PC-3 (cell line): ENCODE measurements at regions not wholly inside any gene's neighbourhood (a gene's known extent, or its start where the extent isn't known, plus 50 kb on each side); places are given as distances from the start of the nearest gene placed in this dataset.

Source experiments
- ATAC-seq: fragments of 200-7000 bp; cut with Tn5 transposase; 2 replicates; pipeline ENCODE4 v1.9.1; 2020; ENCODE audit warnings: mild to moderate bottlenecking, moderate library complexity
- BruUV-seq: library from RNA; stranded (reverse); fragments of 400-500 nt; replicated peaks from 2 replicates; lab custom pipeline; 2021; lab: Mats Ljungman, UMichigan
- CTCF ChIA-PET: fragments of 300-600 bp; sonication (Branson Sonifier 250); formaldehyde crosslinking; loops from one replicate; lab custom pipeline; 2022; ENCODE audit warnings: antibody characterized with exemption; lab: Charles Lee
- POLR2A ChIA-PET: fragments of 300-600 bp; sonication (Branson Sonifier 250); formaldehyde crosslinking; loops from one replicate; lab custom pipeline; 2022; ENCODE audit warnings: antibody characterized with exemption; ENCODE audit not compliant: unreplicated experiment; lab: Charles Lee
- DNase-seq: peaks from one replicate; pipeline ENCODE4 v3.0.0-alpha.2; 2015
- H2AFZ ChIP-seq: fragments of 300-600 bp; sonication (generic); 2 replicates; pipeline ENCODE4 v1.6.0; 2016; ENCODE audit warnings: antibody characterized with exemption, low read length
- H3F3A ChIP-seq: fragments of 300-600 bp; sonication (generic); one replicate; pipeline ENCODE4 v1.6.0; 2017; ENCODE audit warnings: antibody characterized with exemption, low read length, control low read depth, mild to moderate bottlenecking; ENCODE audit not compliant: unreplicated experiment
- H3K27ac ChIP-seq: fragments of 300-600 bp; sonication (generic); 2 replicates; pipeline ENCODE4 v1.5.1; 2016; ENCODE audit warnings: mild to moderate bottlenecking, low read length
- H3K27me3 ChIP-seq: fragments of 300-600 bp; sonication (generic); 2 replicates; pipeline ENCODE4 v1.6.1; 2016; ENCODE audit warnings: low read length, mixed read lengths
- H3K36me3 ChIP-seq: fragments of 300-600 bp; sonication (generic); 2 replicates; pipeline ENCODE4 v1.6.1; 2016; ENCODE audit warnings: low read depth, mixed run types, low read length, mixed read lengths
- H3K4me1 ChIP-seq: fragments of 300-600 bp; sonication (generic); 2 replicates; pipeline ENCODE4 v1.5.1; 2016; ENCODE audit warnings: low read length; ENCODE audit not compliant: insufficient read depth
- H3K4me2 ChIP-seq: fragments of 300-600 bp; sonication (generic); 2 replicates; pipeline ENCODE4 v1.6.0; 2016; ENCODE audit warnings: low read length
- H3K4me3 ChIP-seq: fragments of 300-600 bp; sonication (generic); 2 replicates; pipeline ENCODE4 v1.5.1; 2016; ENCODE audit warnings: mild to moderate bottlenecking, low read length, mixed read lengths
- H3K79me2 ChIP-seq: fragments of 300-600 bp; sonication (generic); 2 replicates; pipeline ENCODE4 v1.6.1; 2017; ENCODE audit warnings: low read length, mixed read lengths
- H3K9ac ChIP-seq: fragments of 300-600 bp; sonication (generic); 2 replicates; pipeline ENCODE4 v1.6.0; 2016; ENCODE audit warnings: mild to moderate bottlenecking, low read length
- H3K9me2 ChIP-seq: fragments of 300-600 bp; sonication (generic); replicated peaks from 2 replicates; pipeline ENCODE4 v1.6.1; 2016; ENCODE audit warnings: mixed run types, low read length, mixed read lengths
- H3K9me3 ChIP-seq: fragments of 300-600 bp; sonication (generic); 2 replicates; pipeline ENCODE4 v1.6.1; 2016; ENCODE audit warnings: low read length, mixed read lengths
- H4K20me1 ChIP-seq: fragments of 300-600 bp; sonication (generic); 2 replicates; pipeline ENCODE4 v1.6.1; 2016; ENCODE audit warnings: low read length, mixed read lengths
- CTCF ChIP-seq: fragments of 300-600 bp; sonication (generic); conservative IDR thresholded peaks from 2 replicates; pipeline ENCODE4 v1.5.1; 2017; ENCODE audit warnings: antibody characterized with exemption, low read depth, mild to moderate bottlenecking, low read length
- EZH2 ChIP-seq: fragments of 300-600 bp; sonication (generic); IDR thresholded peaks from one replicate; pipeline ENCODE4 v1.6.1; 2017; ENCODE audit warnings: antibody characterized with exemption, mild to moderate bottlenecking, low read length; ENCODE audit not compliant: unreplicated experiment
- EZH2phosphoT487 ChIP-seq: fragments of 300-600 bp; sonication (generic); IDR thresholded peaks from 2 replicates; pipeline ENCODE4 v1.6.1; 2018; ENCODE audit warnings: mild to moderate bottlenecking, antibody characterized with exemption, low read length, borderline replicate concordance
- intact Hi-C: fragments of 100-400 bp; cut with micrococcal nuclease; formaldehyde crosslinking; loops from 2 replicates; pipeline ENCODE4 v1.9.0; 2023

DNA sequence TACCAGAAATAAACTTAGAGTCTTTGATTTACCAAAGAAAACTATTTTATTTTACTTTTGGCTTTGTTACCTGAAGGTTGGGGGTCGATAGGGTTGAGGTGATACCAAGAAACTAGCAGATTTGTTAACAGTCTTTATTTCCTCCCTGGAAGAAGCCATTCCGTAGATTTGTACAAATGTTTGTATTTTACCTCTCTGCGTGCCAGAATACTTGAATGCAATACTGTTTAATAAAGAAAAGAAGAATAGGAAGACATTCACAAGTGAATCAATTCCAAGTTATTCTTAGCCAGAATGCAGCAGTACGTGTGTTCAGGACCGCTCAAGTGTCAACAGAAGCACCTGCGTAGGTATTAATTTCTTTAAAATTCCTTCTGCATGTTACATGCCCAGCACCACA is 260.3 kb upstream of the TENM3 start:
- H3K4me2 ChIP-seq: no peak overlapping the region
- no peak overlapping the region for H3K4me3 ChIP-seq
- H3K27me3 ChIP-seq: no peaks in the 10 kb centered on the region
- H2AFZ ChIP-seq: no peak overlapping the region
- POLR2A ChIA-PET: no interaction called here
- no peaks in the 10 kb centered on the region for H4K20me1 ChIP-seq
- H3K36me3 ChIP-seq: no peaks in the 10 kb centered on the region
- H3K9me2 ChIP-seq: no peaks in the 10 kb centered on the region
- H3K9me3 ChIP-seq: no peaks in the 10 kb centered on the region
- DNase-seq: no peak
- no peaks in the 10 kb centered on the region for H3F3A ChIP-seq
- H3K79me2 ChIP-seq: no peaks in the 10 kb centered on the region
- H3K27ac ChIP-seq: no peak overlapping the region
- intact Hi-C loops: no loop called here
- H3K4me1 ChIP-seq: no peaks in the 10 kb centered on the region
- CTCF ChIA-PET: no interaction called here
- ATAC-seq: no peak
- BruUV-seq: no TSS peak
- H3K9ac ChIP-seq: no peak overlapping the region
- TF ChIP-seq EZH2phosphoT487 (no peak), EZH2 (no peak), CTCF (no peak)

DNA sequence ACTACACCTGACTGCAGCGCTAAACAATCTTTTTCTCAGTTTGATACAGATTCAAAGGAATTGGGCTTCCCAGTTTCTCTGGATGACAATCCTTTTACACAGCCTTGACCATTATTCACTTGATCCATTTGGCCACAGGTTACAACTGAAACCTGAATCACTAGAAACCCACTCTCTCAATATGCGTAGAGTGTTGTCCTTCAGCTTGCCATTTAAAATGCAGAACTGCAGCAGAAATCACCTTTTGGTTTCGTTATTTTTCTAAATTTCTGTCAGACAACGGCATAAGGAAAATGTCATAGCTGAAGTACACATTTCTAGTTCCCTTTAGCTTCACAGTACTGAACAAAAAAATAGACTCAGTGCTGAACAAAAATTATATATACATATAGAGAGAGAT is 255.8 kb upstream of the TENM3 start:
- ATAC-seq (no peak), DNase-seq (no peak)
- H3K9me2 ChIP-seq: no peaks in the 10 kb centered on the region
- intact Hi-C loops: no loop called here
- no peak for TF ChIP-seq CTCF
- no peak for TF ChIP-seq EZH2
- no peak for TF ChIP-seq EZH2phosphoT487
- H3K9me3 ChIP-seq: no peaks in the 10 kb centered on the region
- H3K36me3 ChIP-seq: no peaks in the 10 kb centered on the region
- H3K4me2 ChIP-seq: no peak overlapping the region
- no peak overlapping the region for H3K9ac ChIP-seq
- H3F3A ChIP-seq: no peaks in the 10 kb centered on the region
- no peaks in the 10 kb centered on the region for H4K20me1 ChIP-seq
- no peak overlapping the region for H3K4me3 ChIP-seq
- POLR2A ChIA-PET: no interaction called here
- H3K27ac ChIP-seq: no peak overlapping the region
- CTCF ChIA-PET: no interaction called here
- no peaks in the 10 kb centered on the region for H3K4me1 ChIP-seq
- H3K27me3 ChIP-seq: 0 out of 2 replicates have a peak, but pooled peaks cover 8% of the 10 kb centered on the region
- H2AFZ ChIP-seq: no peak overlapping the region
- no peaks in the 10 kb centered on the region for H3K79me2 ChIP-seq
- BruUV-seq: no TSS peak

GRCh38 chr4:181989071-181989470 is 254.1 kb upstream of the TENM3 start:
- CTCF ChIA-PET: no interaction called here

More at GRCh38 chr4:181989071-181989470, 254.1 kb upstream of the TENM3 start:
- no TSS peak for BruUV-seq
- POLR2A ChIA-PET: no interaction called here
- no peaks in the 10 kb centered on the region for H4K20me1 ChIP-seq
- DNase-seq: no peak
- H3K9me3 ChIP-seq: no peaks in the 10 kb centered on the region
- H3K79me2 ChIP-seq: no peaks in the 10 kb centered on the region
- H3K36me3 ChIP-seq: no peaks in the 10 kb centered on the region
- no peak for ATAC-seq
- H3F3A ChIP-seq: no peaks in the 10 kb centered on the region
- no peaks in the 10 kb centered on the region for H3K9me2 ChIP-seq
- 0 out of 2 replicates have a peak, but pooled peaks cover 8% of the 10 kb centered on the region for H3K27me3 ChIP-seq
- no peaks in the 10 kb centered on the region for H3K4me1 ChIP-seq
- H2AFZ ChIP-seq: no peak overlapping the region
- H3K4me2 ChIP-seq: no peak overlapping the region
- intact Hi-C loops: no loop called here
- no peak for TF ChIP-seq CTCF
- no peak for TF ChIP-seq EZH2phosphoT487
- no peak for TF ChIP-seq EZH2
- H3K27ac ChIP-seq: no peak overlapping the region
- no peak overlapping the region for H3K9ac ChIP-seq
- H3K4me3 ChIP-seq: no peak overlapping the region
